ENCODE measurements at regions not wholly inside any gene's neighbourhood (a gene's known extent, or its start where the extent isn't known, plus 50 kb on each side); places are given as distances from the start of the nearest gene placed in this dataset.
A peak's percentile ranks its signal among the peaks of the same experiment; 100 is the strongest.
"Not testable (repeated sequence)": the region's sequence is repeated elsewhere in the genome, so short reads cannot be mapped to it uniquely, and the experiment has no call there.

- no peak for DNase-seq (ENCODE audit: low read depth)
These were observed 312.5 kb downstream of the SHQ1 start for GRCh38 chr3:72535772-72536171.

GRCh38 chr3:72533591-72534473, 314.4 kb downstream of the SHQ1 start:
- DNase-seq (ENCODE audit: low read depth), result no peak

GRCh38 chr3:72530426-72530825, 317.8 kb downstream of the SHQ1 start:
- no peak for DNase-seq (ENCODE audit: low read depth)

DNA sequence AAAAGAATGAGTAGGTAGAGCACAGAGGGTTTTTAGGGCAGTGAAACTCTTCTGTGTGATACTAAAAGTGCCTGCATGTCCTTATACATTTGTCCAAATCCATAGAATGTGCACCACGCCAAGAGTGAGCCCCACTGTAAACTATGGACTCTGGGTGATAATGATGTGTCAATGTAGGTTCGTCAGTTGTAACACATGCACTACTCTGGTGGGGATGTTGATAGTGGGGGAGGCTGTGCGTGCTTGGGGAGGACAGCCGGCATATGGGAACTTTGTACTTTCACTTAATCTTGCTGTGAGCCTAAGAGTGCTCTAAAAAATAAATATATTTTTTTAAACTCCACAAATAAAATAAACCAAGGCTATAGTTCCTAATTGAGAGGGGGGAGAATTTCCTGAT, 319.2 kb downstream of the SHQ1 start:
- no peak for DNase-seq (ENCODE audit: low read depth)

DNA sequence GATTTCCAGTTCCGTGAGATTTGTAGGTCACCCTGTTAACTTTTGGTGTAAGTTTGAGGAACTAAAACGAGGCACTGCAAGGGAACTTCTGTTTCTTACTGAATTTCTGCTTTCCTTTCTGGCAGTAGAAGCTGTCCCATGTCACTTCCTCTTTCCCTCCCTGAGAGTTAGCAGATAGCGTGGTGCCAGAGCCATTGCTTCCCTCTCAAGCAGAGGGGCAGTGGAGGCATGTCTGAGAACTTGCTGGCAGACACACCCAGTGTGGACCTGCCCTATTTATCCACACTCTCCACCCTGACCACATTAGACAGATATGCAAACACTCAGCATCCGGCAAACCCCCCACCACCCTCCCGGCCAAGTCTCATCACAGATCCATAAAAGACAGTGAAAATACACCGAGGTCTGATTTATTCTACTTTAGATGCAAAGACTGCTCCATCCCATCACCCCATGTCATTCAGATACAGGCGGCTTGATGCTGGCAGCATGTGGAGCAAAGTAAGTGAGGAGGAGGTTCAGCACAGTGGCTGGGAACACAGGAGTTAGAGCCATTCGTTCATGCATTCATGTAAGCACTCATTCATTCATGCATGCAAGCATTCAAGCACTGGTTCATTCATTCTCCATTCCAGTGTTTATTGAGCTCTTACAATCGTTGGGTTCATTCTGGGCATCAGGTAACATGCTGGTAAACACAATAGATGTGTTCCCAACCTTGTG, 324.7 kb downstream of the SHQ1 start:
- DNase-seq (ENCODE audit: low read depth), result no peak

- DNase-seq (ENCODE audit: low read depth), result peak; percentile 26
These were observed 327.4 kb downstream of the SHQ1 start for GRCh38 chr3:72520690-72521308.

DNA sequence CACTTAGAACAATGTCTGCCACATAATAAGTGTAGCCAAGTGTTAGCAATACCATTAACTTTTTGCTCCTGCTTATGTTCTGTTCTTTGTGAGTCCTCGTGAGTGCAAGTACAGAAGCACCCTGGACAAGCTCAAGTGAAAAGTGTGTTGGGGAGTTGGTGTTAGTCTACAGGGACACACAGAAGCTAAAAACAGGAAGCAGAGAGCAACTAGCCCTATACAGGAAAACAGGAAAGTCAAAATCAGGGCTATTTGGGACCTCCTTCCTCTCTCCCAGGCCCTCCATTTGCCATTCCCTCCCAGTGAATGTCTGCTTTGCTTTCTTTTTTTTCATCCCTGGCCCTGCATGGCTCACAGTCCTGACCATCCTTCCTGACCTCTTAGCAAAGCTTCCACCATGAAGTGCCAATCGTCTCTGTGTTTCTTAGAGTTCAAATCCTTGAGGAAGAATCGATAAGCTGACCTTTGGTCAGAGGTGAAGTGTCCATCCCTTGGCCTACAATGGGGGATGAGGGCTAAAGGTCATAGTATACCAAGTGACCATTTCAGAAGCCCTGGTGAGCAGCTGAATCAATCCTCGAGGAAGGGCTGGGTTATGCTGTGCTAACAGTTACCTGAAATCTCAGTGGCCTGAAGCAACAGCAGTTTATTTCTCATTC, 328.2 kb downstream of the SHQ1 start:
- DNase-seq (ENCODE audit: low read depth), result no peak

DNA sequence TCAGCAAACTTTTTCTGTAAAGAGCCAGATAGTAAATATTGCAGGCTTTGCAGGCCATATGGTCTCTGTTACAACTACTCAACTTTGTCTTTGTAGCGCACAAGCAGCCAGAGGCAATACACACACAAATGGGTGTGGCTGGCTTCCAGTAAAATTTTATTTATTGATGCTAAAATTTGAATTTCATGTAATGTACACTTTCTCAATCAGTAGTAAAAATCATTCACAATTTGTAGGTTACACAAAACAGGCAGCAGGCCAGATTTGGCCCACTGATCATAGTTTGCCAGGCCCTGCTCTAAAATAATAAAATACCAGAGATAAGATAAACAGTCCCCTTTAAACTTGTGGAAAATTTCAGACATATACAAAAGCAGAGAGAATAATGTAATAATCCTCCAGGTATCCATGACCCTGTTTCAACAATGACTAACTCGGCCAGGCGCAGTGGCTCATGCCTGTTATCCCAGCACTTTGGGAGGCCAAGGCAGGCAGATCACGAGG, 330.3 kb downstream of the SHQ1 start:
- no peak for DNase-seq (ENCODE audit: low read depth)

GRCh38 chr3:72517336-72517735, 330.9 kb downstream of the SHQ1 start:
- no peak for DNase-seq (ENCODE audit: low read depth)

GRCh38 chr3:72516361-72516760, 331.9 kb downstream of the SHQ1 start:
- no peak for DNase-seq (ENCODE audit: low read depth)

DNA sequence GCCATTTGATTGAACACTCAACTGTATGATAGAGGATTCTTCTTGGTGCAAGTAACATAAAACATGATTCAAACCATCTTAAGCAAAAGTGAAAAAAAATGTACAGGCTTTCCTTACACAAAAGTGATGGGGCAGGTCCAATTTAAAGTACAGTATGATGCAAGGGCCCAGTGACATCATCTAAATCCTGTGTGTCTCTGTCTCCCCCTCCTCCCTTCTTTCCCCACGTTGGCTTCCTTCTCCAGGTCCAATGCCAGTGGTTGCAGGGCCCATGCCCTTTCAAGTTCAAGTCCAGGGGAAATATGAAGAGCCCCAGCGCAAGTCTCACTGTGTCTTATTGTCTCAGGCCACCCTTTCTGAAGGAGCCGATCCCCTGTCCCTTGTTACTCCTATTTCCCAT, 332.3 kb downstream of the SHQ1 start:
- DNase-seq (ENCODE audit: low read depth), result no peak

- no peak for DNase-seq (ENCODE audit: low read depth)
These were observed 333.0 kb downstream of the SHQ1 start for GRCh38 chr3:72515281-72515680.

GRCh38 chr3:72510247-72510646, 338.0 kb downstream of the SHQ1 start:
- DNase-seq (ENCODE audit: low read depth), result no peak

- no peak for DNase-seq (ENCODE audit: low read depth)
These were observed 342.5 kb downstream of the SHQ1 start for GRCh38 chr3:72505539-72506405.

DNA sequence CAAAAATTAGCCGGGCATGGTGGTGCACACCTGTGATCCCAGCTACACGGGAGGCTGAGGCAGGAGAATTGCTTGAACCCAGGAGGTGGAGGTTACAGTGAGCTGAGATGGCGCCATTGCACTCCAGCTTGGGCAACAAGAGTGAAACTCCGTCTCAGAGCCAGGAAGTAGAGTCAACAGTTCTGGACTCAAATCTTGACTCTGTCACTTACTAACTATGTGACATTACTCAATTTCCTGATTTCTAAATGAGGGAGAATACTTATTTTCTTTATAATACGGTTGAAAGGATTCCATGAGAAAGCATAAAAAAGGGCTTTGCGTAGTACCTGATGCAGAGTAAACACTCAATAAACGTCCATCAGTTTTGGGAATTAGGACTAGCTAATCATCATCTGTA, 350.7 kb downstream of the SHQ1 start:
- DNase-seq (ENCODE audit: low read depth), result not testable (repeated sequence)

- no peak for DNase-seq (ENCODE audit: low read depth)
These were observed 352.1 kb downstream of the SHQ1 start for GRCh38 chr3:72496051-72496670.

- no peak for DNase-seq (ENCODE audit: low read depth)
These were observed 353.6 kb downstream of the SHQ1 start for GRCh38 chr3:72494626-72495025.

DNA sequence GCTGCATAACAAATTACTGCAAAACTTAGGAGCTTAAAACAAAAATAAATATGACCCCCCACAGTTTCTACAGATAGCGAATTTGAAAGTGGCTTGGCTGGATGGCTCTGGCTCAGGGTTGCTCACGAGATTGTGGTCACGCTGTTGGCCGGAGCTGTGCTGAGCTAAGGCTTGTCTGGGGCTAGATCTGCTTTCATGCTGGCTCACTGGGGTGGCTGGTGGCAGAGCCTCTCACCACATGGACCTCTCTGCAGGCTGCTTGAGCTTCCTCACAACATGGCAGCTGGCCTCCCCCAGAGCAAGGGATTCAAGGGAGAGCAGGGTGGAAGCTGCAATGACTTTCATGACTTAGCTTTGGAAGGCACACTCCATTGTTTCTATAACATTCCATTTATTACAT, 354.1 kb downstream of the SHQ1 start:
- DNase-seq (ENCODE audit: low read depth), result no peak

DNA sequence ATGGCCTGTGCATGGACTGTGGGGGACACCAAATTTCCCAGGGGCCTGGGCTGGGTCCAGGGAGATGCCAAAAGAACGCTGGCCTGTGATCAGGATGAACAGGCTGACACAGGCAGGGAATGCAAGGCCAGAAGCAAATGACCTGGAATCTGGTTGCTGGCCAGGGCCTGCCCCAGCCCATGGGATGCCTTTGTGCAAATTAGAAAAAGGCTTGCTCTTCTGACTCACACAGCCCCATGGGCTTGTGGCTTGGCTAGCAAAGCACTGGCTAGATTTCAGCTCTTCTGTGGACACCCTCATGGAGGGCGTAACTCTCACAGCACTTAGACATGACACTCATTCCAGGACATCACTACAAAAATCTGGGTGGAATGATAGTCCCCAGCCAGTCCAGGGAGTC, 356.0 kb downstream of the SHQ1 start:
- DNase-seq (ENCODE audit: low read depth), result no peak

DNA sequence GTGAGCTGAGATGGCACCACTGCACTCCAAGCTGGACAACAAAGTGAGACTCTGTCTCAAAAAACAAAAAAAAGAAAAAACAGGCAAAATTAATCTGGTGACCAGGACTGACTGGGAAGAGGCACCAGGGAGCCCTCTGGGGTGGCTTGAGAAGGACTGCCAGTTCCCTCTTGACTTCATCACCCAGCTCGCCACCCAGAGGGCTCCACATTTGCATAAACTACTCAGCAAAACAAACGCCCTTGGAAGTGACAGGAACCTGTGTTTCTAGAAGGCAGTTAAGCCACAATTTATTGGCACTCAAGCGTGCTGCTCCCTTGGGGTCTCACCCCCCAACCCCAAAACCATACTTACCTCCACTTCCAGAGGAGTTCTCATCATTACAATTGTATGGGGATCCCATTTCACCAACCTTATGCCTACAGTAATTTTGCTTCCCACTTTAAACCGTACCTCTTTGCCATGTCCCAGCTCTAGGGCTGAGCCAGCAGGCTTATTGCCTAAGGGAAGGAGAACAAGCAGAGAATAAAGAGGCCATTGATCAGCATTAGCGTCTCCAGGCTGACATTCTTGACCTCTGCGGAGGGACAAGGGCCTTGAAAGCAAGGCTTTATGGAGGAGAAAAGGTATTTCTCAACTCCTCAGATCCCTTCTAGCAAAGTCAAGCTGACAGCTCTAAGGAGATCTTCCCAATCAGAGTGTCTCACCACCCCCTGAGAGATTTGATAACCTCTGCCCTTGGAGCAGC, 357.4 kb downstream of the SHQ1 start:
- DNase-seq (ENCODE audit: low read depth), result no peak

Measured in activated T-helper 9 cell treated with anti-CD3 and anti-CD28 coated beads, Interleukin-2, amount 50 U/mL, for 16 hours (primary cell).